Stimulated activated naive CD8-positive, alpha-beta T cell treated with anti-CD3 and anti-CD28 coated beads, Interleukin-15, Interleukin-2, amounts not matched to agents 100 ng/mL and 50 ng/mL, for 24 hours (primary cell): ENCODE measurements at regions not wholly inside any gene's neighbourhood (a gene's known extent, or its start where the extent isn't known, plus 50 kb on each side); places are given as distances from the start of the nearest gene placed in this dataset.

Source experiments
- H3K27ac Mint-ChIP-seq: one replicate; pipeline ENCODE4 v1.8.0; 2021; ENCODE audit warnings: mild to moderate bottlenecking, mixed read lengths
- H3K27me3 Mint-ChIP-seq: one replicate; pipeline ENCODE4 v1.8.0; 2021; ENCODE audit warnings: mixed read lengths
- H3K36me3 Mint-ChIP-seq: one replicate; pipeline ENCODE4 v1.8.0; 2021; ENCODE audit warnings: low read depth, mixed read lengths
- H3K4me1 Mint-ChIP-seq: one replicate; pipeline ENCODE4 v1.8.0; 2021; ENCODE audit warnings: low read depth, mixed read lengths
- H3K4me3 Mint-ChIP-seq: one replicate; pipeline ENCODE4 v1.8.0; 2021; ENCODE audit warnings: mild to moderate bottlenecking, mixed read lengths
- H3K9me3 Mint-ChIP-seq: one replicate; pipeline ENCODE4 v1.8.0; 2021; ENCODE audit warnings: mixed read lengths

GRCh38 chr18:46289931-46290330 is 185.7 kb downstream of the HAUS1 start:
- no peak overlapping the region for H3K27ac Mint-ChIP-seq
- no peaks in the 10 kb centered on the region for H3K27me3 Mint-ChIP-seq
- no peaks in the 10 kb centered on the region for H3K9me3 Mint-ChIP-seq
- no peak overlapping the region for H3K4me3 Mint-ChIP-seq
- H3K4me1 Mint-ChIP-seq, result no peaks in the 10 kb centered on the region
- H3K36me3 Mint-ChIP-seq, result no peaks in the 10 kb centered on the region

GRCh38 chr18:46290440-46291020 is 186.3 kb downstream of the HAUS1 start:
- Mint-ChIP-seq H3K36me3 (no peaks in the 10 kb centered on the region), H3K27me3 (no peaks in the 10 kb centered on the region), H3K4me3 (no peak overlapping the region), H3K27ac (no peak overlapping the region), H3K9me3 (no peaks in the 10 kb centered on the region), H3K4me1 (no peaks in the 10 kb centered on the region)

GRCh38 chr18:46291149-46291548 is 187.0 kb downstream of the HAUS1 start:
- no peaks in the 10 kb centered on the region for H3K9me3 Mint-ChIP-seq
- H3K36me3 Mint-ChIP-seq, result no peaks in the 10 kb centered on the region
- H3K4me3 Mint-ChIP-seq, result no peak overlapping the region
- H3K27me3 Mint-ChIP-seq, result no peaks in the 10 kb centered on the region
- H3K27ac Mint-ChIP-seq, result no peak overlapping the region
- no peaks in the 10 kb centered on the region for H3K4me1 Mint-ChIP-seq

- Mint-ChIP-seq H3K27ac (no peak overlapping the region), H3K4me3 (no peak overlapping the region), H3K36me3 (no peaks in the 10 kb centered on the region), H3K27me3 (no peaks in the 10 kb centered on the region), H3K4me1 (peaks cover 4% of the 10 kb centered on the region), H3K9me3 (no peaks in the 10 kb centered on the region)
Measured at GRCh38 chr18:46293742-46294181, 189.6 kb downstream of the HAUS1 start.

- Mint-ChIP-seq H3K27me3 (no peaks in the 10 kb centered on the region), H3K27ac (no peak overlapping the region), H3K4me3 (no peak overlapping the region), H3K9me3 (no peaks in the 10 kb centered on the region), H3K36me3 (no peaks in the 10 kb centered on the region), H3K4me1 (peaks cover 4% of the 10 kb centered on the region)
Measured at GRCh38 chr18:46294318-46294717, 190.1 kb downstream of the HAUS1 start.

- Mint-ChIP-seq H3K4me3 (no peak overlapping the region), H3K36me3 (no peaks in the 10 kb centered on the region), H3K9me3 (no peaks in the 10 kb centered on the region), H3K27me3 (no peaks in the 10 kb centered on the region), H3K4me1 (peaks cover 4% of the 10 kb centered on the region), H3K27ac (no peak overlapping the region)
Measured at GRCh38 chr18:46294751-46295150, 190.6 kb downstream of the HAUS1 start.

GRCh38 chr18:46295416-46295815 is 191.2 kb downstream of the HAUS1 start:
- Mint-ChIP-seq H3K36me3 (no peaks in the 10 kb centered on the region), H3K27me3 (no peaks in the 10 kb centered on the region), H3K4me3 (no peak overlapping the region), H3K9me3 (no peaks in the 10 kb centered on the region), H3K4me1 (peaks cover 4% of the 10 kb centered on the region), H3K27ac (no peak overlapping the region)

GRCh38 chr18:46296656-46297055 is 192.5 kb downstream of the HAUS1 start:
- Mint-ChIP-seq H3K36me3 (no peaks in the 10 kb centered on the region), H3K27ac (no peak overlapping the region), H3K4me3 (no peak overlapping the region), H3K9me3 (no peaks in the 10 kb centered on the region), H3K27me3 (no peaks in the 10 kb centered on the region), H3K4me1 (peaks cover 4% of the 10 kb centered on the region)

GRCh38 chr18:46297124-46297523 is 192.9 kb downstream of the HAUS1 start:
- Mint-ChIP-seq H3K27me3 (no peaks in the 10 kb centered on the region), H3K9me3 (no peaks in the 10 kb centered on the region), H3K4me3 (no peak overlapping the region), H3K36me3 (no peaks in the 10 kb centered on the region), H3K4me1 (peaks cover 4% of the 10 kb centered on the region), H3K27ac (no peak overlapping the region)

- H3K4me3 Mint-ChIP-seq, result no peak overlapping the region
- H3K9me3 Mint-ChIP-seq, result no peaks in the 10 kb centered on the region
- H3K36me3 Mint-ChIP-seq, result no peaks in the 10 kb centered on the region
- H3K27me3 Mint-ChIP-seq, result peaks cover 3% of the 10 kb centered on the region
- no peak overlapping the region for H3K27ac Mint-ChIP-seq
- peaks cover 4% of the 10 kb centered on the region for H3K4me1 Mint-ChIP-seq
Measured at GRCh38 chr18:46297621-46298020, 193.4 kb downstream of the HAUS1 start.

GRCh38 chr18:46298511-46298910 is 194.3 kb downstream of the HAUS1 start:
- Mint-ChIP-seq H3K27ac (no peak overlapping the region), H3K4me3 (no peak overlapping the region), H3K27me3 (peaks cover 7% of the 10 kb centered on the region), H3K36me3 (no peaks in the 10 kb centered on the region), H3K4me1 (peaks cover 4% of the 10 kb centered on the region), H3K9me3 (no peaks in the 10 kb centered on the region)

- Mint-ChIP-seq H3K9me3 (no peaks in the 10 kb centered on the region), H3K4me1 (peaks cover 4% of the 10 kb centered on the region), H3K36me3 (no peaks in the 10 kb centered on the region)
Measured at GRCh38 chr18:46299465-46300008, 195.4 kb downstream of the HAUS1 start.

GRCh38 chr18:46301081-46301480 is 196.9 kb downstream of the HAUS1 start:
- Mint-ChIP-seq H3K27ac (no peak overlapping the region), H3K4me3 (no peak overlapping the region), H3K27me3 (peaks cover 7% of the 10 kb centered on the region), H3K4me1 (peaks cover 4% of the 10 kb centered on the region), H3K36me3 (no peaks in the 10 kb centered on the region), H3K9me3 (no peaks in the 10 kb centered on the region)

More at GRCh38 chr18:46299465-46300008, 195.4 kb downstream of the HAUS1 start:
- peaks cover 7% of the 10 kb centered on the region for H3K27me3 Mint-ChIP-seq
- no peak overlapping the region for H3K27ac Mint-ChIP-seq
- no peak overlapping the region for H3K4me3 Mint-ChIP-seq

- Mint-ChIP-seq H3K27me3 (peaks cover 7% of the 10 kb centered on the region), H3K36me3 (no peaks in the 10 kb centered on the region)
Measured at GRCh38 chr18:46301571-46301970, 197.4 kb downstream of the HAUS1 start.

GRCh38 chr18:46302528-46303485 is 198.6 kb downstream of the HAUS1 start:
- peaks cover 9% of the 10 kb centered on the region for H3K9me3 Mint-ChIP-seq
- H3K27ac Mint-ChIP-seq, result no peak overlapping the region
- H3K4me3 Mint-ChIP-seq, result no peak overlapping the region
- H3K27me3 Mint-ChIP-seq, result peaks cover 14% of the 10 kb centered on the region
- H3K36me3 Mint-ChIP-seq, result no peaks in the 10 kb centered on the region
- no peaks in the 10 kb centered on the region for H3K4me1 Mint-ChIP-seq

More at GRCh38 chr18:46301571-46301970, 197.4 kb downstream of the HAUS1 start:
- Mint-ChIP-seq H3K4me1 (peaks cover 4% of the 10 kb centered on the region), H3K9me3 (no peaks in the 10 kb centered on the region), H3K27ac (no peak overlapping the region), H3K4me3 (no peak overlapping the region)
